ENCODE measurements at regions not wholly inside any gene's neighbourhood (a gene's known extent, or its start where the extent isn't known, plus 50 kb on each side); places are given as distances from the start of the nearest gene placed in this dataset.

DNA sequence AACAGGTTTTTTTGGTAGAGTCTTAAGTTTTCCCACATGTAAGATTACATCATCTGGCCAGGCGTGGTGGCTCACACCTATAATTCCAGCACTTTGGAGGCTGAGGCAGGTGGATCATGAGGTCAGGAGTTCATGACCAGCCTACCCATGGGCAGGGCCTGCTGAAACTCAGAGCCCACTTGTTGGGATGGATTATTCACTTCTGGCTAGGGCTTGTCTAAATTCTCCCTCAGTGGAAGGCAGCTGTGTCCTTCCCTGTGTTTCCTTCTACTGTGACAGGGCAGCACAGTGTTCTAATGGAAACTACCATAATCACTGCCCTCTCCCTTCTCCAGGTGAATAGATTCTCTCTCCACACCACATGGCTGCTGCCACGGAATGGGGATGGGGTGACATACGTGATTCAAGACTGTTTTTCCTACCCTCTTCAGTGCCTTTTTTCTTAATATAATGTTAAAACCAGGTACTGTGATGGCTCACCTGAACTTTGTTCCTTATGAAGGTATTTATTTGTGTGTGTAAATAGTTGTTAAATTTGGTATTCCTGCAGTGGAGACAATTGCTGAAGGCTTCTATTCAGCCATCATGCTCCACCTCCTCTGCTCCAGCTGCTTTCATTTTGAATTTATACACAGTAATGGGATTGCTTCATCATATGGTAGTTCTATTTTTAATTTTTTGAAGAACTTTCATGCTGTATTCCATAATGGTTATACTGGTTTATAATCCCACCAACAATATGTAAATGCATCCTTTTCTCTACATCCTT is 287.2 kb upstream of the HS3ST1 start (continued):
- TF ChIP-seq TRIM25 (IDR thresholded peaks at IDR 0.05; ENCODE audit: borderline replicate concordance) (no peak), NR2C1 (IDR thresholded peaks at IDR 0.05) (no peak), NR2C1 (tag; IDR thresholded peaks at IDR 0.05) (no peak), SREBF2 (CRISPR knock-in tag; IDR thresholded peaks at IDR 0.05) (no peak), TEAD2 (tag; IDR thresholded peaks at IDR 0.05) (no peak), ZNF778 (CRISPR knock-in tag; IDR thresholded peaks at IDR 0.05) (no peak), FOXK2 (conservative IDR thresholded peaks at IDR 0.05 in 1 of 2, IDR thresholded peaks at IDR 0.05 in 1 of 2; ENCODE audit: low read depth in 2 of 2) (no peak), ZNF134 (CRISPR knock-in tag; conservative IDR thresholded peaks at IDR 0.05) (no peak), HLTF (IDR thresholded peaks at IDR 0.05) (no peak)

- H2AFZ ChIP-seq (ENCODE audit: low read depth, low read length) = no peak overlapping the region
- H3K4me3 ChIP-seq = no peak overlapping the region
- 0% methylated on average over 3 of the region's 3 CpGs for WGBS (ENCODE audit: insufficient coverage, low coverage, missing lambda C conversion rate)
- POLR2A ChIA-PET = no interaction called here
- intact Hi-C loops (cut with micrococcal nuclease) (no loop called here), in situ Hi-C loops (cut with MboI) (no loop called here)
- no peaks in the 10 kb centered on the region for H4K20me1 ChIP-seq (replicated peaks; ENCODE audit: control insufficient read depth, insufficient read depth, low read length)
- H3K36me3 ChIP-seq (ENCODE audit: control insufficient read depth, insufficient read depth, low read length) = no peaks in the 10 kb centered on the region
- H3K9me1 ChIP-seq (ENCODE audit: control insufficient read depth, insufficient read depth, low read length) = no peaks in the 10 kb centered on the region
- no peak for ATAC-seq
- H3K4me2 ChIP-seq (ENCODE audit: insufficient read depth, low read length) = no peak overlapping the region
- no peaks in the 10 kb centered on the region for H3K4me1 ChIP-seq (replicated peaks in 1 of 2; ENCODE audit: control insufficient read depth in 2 of 2, insufficient read depth in 2 of 2, low read length in 2 of 2)
- no TSS peak for BruUV-seq (replicated peaks)
- CTCF ChIA-PET (ENCODE audit: low intra/inter-chr PET ratio) = no interaction called here
- no peak for DNase-seq (ENCODE audit: extremely low read depth in 1 of 4, low spot score in 3 of 4)
- no peak overlapping the region for H3K27ac ChIP-seq (ENCODE audit: extremely low read depth, low read depth, low read length)
- H3K27me3 ChIP-seq (ENCODE audit: control insufficient read depth in 2 of 2, insufficient read depth in 2 of 2, low read length in 2 of 2) = no peaks in the 10 kb centered on the region
- no peaks in the 10 kb centered on the region for H3K9me3 ChIP-seq (replicated peaks; ENCODE audit: control insufficient read depth, insufficient read depth, low read depth, low read length)
- H3K79me2 ChIP-seq (ENCODE audit: control insufficient read depth, insufficient read depth, low read length) = no peaks in the 10 kb centered on the region
- FAIRE-seq = no peak
- H3K9ac ChIP-seq (ENCODE audit: insufficient read depth in 1 of 2, low read depth in 2 of 2, low read length in 2 of 2) = no peak overlapping the region
- no peak for TF ChIP-seq ZNF224 (CRISPR knock-in tag; IDR thresholded peaks at IDR 0.05)
- TF ChIP-seq, protein P1, sequence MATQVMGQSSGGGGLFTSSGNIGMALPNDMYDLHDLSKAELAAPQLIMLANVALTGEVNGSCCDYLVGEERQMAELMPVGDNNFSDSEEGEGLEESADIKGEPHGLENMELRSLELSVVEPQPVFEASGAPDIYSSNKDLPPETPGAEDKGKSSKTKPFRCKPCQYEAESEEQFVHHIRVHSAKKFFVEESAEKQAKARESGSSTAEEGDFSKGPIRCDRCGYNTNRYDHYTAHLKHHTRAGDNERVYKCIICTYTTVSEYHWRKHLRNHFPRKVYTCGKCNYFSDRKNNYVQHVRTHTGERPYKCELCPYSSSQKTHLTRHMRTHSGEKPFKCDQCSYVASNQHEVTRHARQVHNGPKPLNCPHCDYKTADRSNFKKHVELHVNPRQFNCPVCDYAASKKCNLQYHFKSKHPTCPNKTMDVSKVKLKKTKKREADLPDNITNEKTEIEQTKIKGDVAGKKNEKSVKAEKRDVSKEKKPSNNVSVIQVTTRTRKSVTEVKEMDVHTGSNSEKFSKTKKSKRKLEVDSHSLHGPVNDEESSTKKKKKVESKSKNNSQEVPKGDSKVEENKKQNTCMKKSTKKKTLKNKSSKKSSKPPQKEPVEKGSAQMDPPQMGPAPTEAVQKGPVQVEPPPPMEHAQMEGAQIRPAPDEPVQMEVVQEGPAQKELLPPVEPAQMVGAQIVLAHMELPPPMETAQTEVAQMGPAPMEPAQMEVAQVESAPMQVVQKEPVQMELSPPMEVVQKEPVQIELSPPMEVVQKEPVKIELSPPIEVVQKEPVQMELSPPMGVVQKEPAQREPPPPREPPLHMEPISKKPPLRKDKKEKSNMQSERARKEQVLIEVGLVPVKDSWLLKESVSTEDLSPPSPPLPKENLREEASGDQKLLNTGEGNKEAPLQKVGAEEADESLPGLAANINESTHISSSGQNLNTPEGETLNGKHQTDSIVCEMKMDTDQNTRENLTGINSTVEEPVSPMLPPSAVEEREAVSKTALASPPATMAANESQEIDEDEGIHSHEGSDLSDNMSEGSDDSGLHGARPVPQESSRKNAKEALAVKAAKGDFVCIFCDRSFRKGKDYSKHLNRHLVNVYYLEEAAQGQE (IDR thresholded peaks at IDR 0.05; ENCODE audit: borderline replicate concordance) = no peak
- TF ChIP-seq, protein P1 (CRISPR knock-in tag; IDR thresholded peaks at IDR 0.05; ENCODE audit: low read depth) = no peak
Observed at GRCh38 chr4:11710453-11711093, 281.9 kb upstream of the HS3ST1 start.

All from K562 (cell line).